MM.1S (cell line): ENCODE measurements at regions not wholly inside any gene's neighbourhood (a gene's known extent, or its start where the extent isn't known, plus 50 kb on each side); places are given as distances from the start of the nearest gene placed in this dataset.

Experiments
- DNase-seq: peaks from one replicate; pipeline ENCODE4 v3.0.0-alpha.2; 2015
- H2AFZ ChIP-seq: fragments of 300-600 bp; sonication (generic); 2 replicates; pipeline ENCODE4 v1.6.0; 2016; ENCODE audit warnings: antibody characterized with exemption, low read length
- H3F3A ChIP-seq: fragments of 300-600 bp; sonication (generic); 2 replicates; pipeline ENCODE4 v1.6.1; 2016; ENCODE audit warnings: mild to moderate bottlenecking, antibody characterized with exemption, low read length, moderate library complexity, mixed read lengths; ENCODE audit not compliant: insufficient read depth
- H3K27ac ChIP-seq: fragments of 300-600 bp; sonication (generic); 2 replicates; pipeline ENCODE4 v1.5.1; 2016; ENCODE audit warnings: mild to moderate bottlenecking, low read length
- H3K27me3 ChIP-seq: fragments of 300-600 bp; sonication (generic); replicated peaks from 2 replicates; pipeline ENCODE4 v1.6.0; 2016; ENCODE audit warnings: low read length; ENCODE audit not compliant: insufficient read depth
- H3K36me3 ChIP-seq: fragments of 300-600 bp; sonication (generic); replicated peaks from 2 replicates; pipeline ENCODE4 v1.6.1; 2016; ENCODE audit warnings: mild to moderate bottlenecking, low read length, mixed read lengths; ENCODE audit not compliant: insufficient read depth
- H3K4me1 ChIP-seq: fragments of 300-600 bp; sonication (generic); 2 replicates; pipeline ENCODE4 v1.6.1; 2016; ENCODE audit warnings: low read length, mixed read lengths
- H3K4me2 ChIP-seq: fragments of 300-600 bp; sonication (generic); 2 replicates; pipeline ENCODE4 v1.6.0; 2016; ENCODE audit warnings: low read depth, low read length
- H3K4me3 ChIP-seq: fragments of 300-600 bp; sonication (generic); 2 replicates; pipeline ENCODE4 v1.5.1; 2016; ENCODE audit warnings: low read length, mixed read lengths
- H3K79me2 ChIP-seq: fragments of 300-600 bp; sonication (generic); 2 replicates; pipeline ENCODE4 v1.6.1; 2016; ENCODE audit warnings: mixed run types, low read length, mixed read lengths
- H3K9ac ChIP-seq: fragments of 300-600 bp; sonication (generic); 2 replicates; pipeline ENCODE4 v1.6.1; 2016; ENCODE audit warnings: low read length, mixed read lengths
- H3K9me2 ChIP-seq: fragments of 300-600 bp; sonication (generic); replicated peaks from 2 replicates; pipeline ENCODE4 v1.6.1; 2016; ENCODE audit warnings: mild to moderate bottlenecking, low read length, mixed read lengths; ENCODE audit not compliant: insufficient read depth
- H3K9me3 ChIP-seq: fragments of 300-600 bp; sonication (generic); replicated peaks from 2 replicates; pipeline ENCODE4 v1.6.1; 2016; ENCODE audit warnings: mild to moderate bottlenecking, low read length, mixed read lengths; ENCODE audit not compliant: insufficient read depth
- H4K20me1 ChIP-seq: fragments of 300-600 bp; sonication (generic); 2 replicates; pipeline ENCODE4 v1.6.1; 2016; ENCODE audit warnings: mild to moderate bottlenecking, low read length, moderate library complexity, mixed read lengths; ENCODE audit not compliant: insufficient read depth
- CTCF ChIP-seq: fragments of 300-600 bp; sonication (generic); IDR thresholded peaks from 2 replicates; pipeline ENCODE4 v1.5.1; 2016; ENCODE audit warnings: antibody characterized with exemption, low read length, mixed read lengths
- EZH2 ChIP-seq: fragments of 300-600 bp; sonication (generic); optimal IDR thresholded peaks from 2 replicates; pipeline ENCODE3; 2017; ENCODE audit warnings: low read depth, mild to moderate bottlenecking, antibody characterized with exemption, low read length, mixed read lengths
- EZH2phosphoT487 ChIP-seq: fragments of 300-600 bp; sonication (generic); IDR thresholded peaks from 2 replicates; pipeline ENCODE4 v1.6.1; 2018; ENCODE audit warnings: antibody characterized with exemption, low read length

DNA sequence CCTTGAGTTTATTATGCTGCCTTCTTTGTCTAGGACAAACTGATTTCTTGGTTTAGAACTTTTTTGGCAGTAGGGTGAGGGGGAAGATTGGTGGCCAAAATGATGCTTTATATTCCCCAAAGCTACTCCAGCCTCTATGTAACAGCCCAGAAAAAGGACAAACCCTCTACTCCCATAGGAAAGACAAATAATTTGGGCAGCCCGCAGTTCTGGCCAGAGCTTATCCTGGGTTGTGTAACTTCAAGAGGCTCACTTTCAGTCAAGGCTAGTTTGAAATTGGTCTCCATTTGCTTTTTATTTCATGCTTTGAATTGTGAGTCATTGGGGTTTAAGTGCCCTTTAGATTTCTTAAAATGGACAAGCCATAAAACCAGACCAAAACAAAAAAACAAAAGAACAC, 142.3 kb downstream of the OLFM4 start:
- no peaks in the 10 kb centered on the region for H3K9me2 ChIP-seq
- no peak for TF ChIP-seq EZH2
- no peak for TF ChIP-seq EZH2phosphoT487
- TF ChIP-seq CTCF = no peak
- no peak overlapping the region for H3K9ac ChIP-seq
- H3K79me2 ChIP-seq = no peaks in the 10 kb centered on the region
- H3K4me1 ChIP-seq = no peaks in the 10 kb centered on the region
- H3K36me3 ChIP-seq = no peaks in the 10 kb centered on the region
- no peak for DNase-seq
- no peak overlapping the region for H3K4me3 ChIP-seq
- no peak overlapping the region for H3K27ac ChIP-seq
- no peaks in the 10 kb centered on the region for H3K27me3 ChIP-seq
- no peaks in the 10 kb centered on the region for H3K9me3 ChIP-seq
- H2AFZ ChIP-seq = no peak overlapping the region
- no peak overlapping the region for H3K4me2 ChIP-seq
- H4K20me1 ChIP-seq = no peaks in the 10 kb centered on the region
- no peaks in the 10 kb centered on the region for H3F3A ChIP-seq

GRCh38 chr13:53174545-53174944, 145.9 kb downstream of the OLFM4 start:
- no peak overlapping the region for H3K4me2 ChIP-seq
- no peak overlapping the region for H3K4me3 ChIP-seq
- no peak for DNase-seq
- H3K9me2 ChIP-seq = no peaks in the 10 kb centered on the region
- H3K27me3 ChIP-seq = no peaks in the 10 kb centered on the region
- no peaks in the 10 kb centered on the region for H3F3A ChIP-seq
- no peaks in the 10 kb centered on the region for H3K4me1 ChIP-seq
- H3K79me2 ChIP-seq = no peaks in the 10 kb centered on the region
- no peak overlapping the region for H3K9ac ChIP-seq
- H3K9me3 ChIP-seq = no peaks in the 10 kb centered on the region
- H3K36me3 ChIP-seq = no peaks in the 10 kb centered on the region
- no peaks in the 10 kb centered on the region for H4K20me1 ChIP-seq
- no peak for TF ChIP-seq CTCF
- no peak for TF ChIP-seq EZH2
- TF ChIP-seq EZH2phosphoT487 = no peak
- H3K27ac ChIP-seq = no peak overlapping the region
- H2AFZ ChIP-seq = no peak overlapping the region

DNA sequence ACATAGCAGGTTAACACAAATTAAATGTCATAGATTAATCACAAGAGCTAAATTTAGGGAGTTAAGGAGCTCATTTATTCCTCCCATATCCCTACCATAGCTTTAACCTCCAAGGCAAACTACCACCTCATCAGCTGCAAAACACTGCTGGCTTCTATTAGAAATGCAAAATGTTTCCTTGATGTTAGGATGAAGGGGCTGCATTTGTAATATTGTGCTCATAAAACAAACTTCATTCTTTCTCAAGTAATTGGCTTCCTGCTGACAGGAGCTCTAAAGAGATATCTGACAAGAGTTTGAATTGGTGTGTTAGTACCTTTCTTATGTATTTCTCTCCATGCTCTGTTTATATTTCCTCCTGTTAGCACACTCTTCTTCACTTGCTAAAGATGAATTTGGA, 152.1 kb downstream of the OLFM4 start:
- Histone ChIP-seq H3K4me3 (no peak overlapping the region), H4K20me1 (no peaks in the 10 kb centered on the region), H2AFZ (no peak overlapping the region), H3K79me2 (no peaks in the 10 kb centered on the region), H3K36me3 (no peaks in the 10 kb centered on the region), H3K27ac (no peak overlapping the region), H3K4me2 (no peak overlapping the region), H3F3A (no peaks in the 10 kb centered on the region), H3K9me3 (no peaks in the 10 kb centered on the region), H3K9me2 (no peaks in the 10 kb centered on the region), H3K27me3 (no peaks in the 10 kb centered on the region), H3K9ac (no peak overlapping the region), H3K4me1 (no peaks in the 10 kb centered on the region)
- TF ChIP-seq EZH2phosphoT487 (no peak), CTCF (no peak), EZH2 (no peak)
- DNase-seq = no peak

- Histone ChIP-seq H3K4me2 (no peak overlapping the region), H3F3A (no peaks in the 10 kb centered on the region), H3K4me3 (no peak overlapping the region), H4K20me1 (no peaks in the 10 kb centered on the region), H3K9me3 (no peaks in the 10 kb centered on the region), H3K79me2 (no peaks in the 10 kb centered on the region), H3K36me3 (no peaks in the 10 kb centered on the region), H3K9ac (no peak overlapping the region), H3K4me1 (no peaks in the 10 kb centered on the region), H3K9me2 (no peaks in the 10 kb centered on the region), H3K27ac (no peak overlapping the region), H3K27me3 (no peaks in the 10 kb centered on the region), H2AFZ (no peak overlapping the region)
- no peak for TF ChIP-seq CTCF
- TF ChIP-seq EZH2phosphoT487 = no peak
- TF ChIP-seq EZH2 = no peak
- no peak for DNase-seq
Observed at GRCh38 chr13:53182724-53183123, 154.1 kb downstream of the OLFM4 start.
